Erythroblast (primary cell): ENCODE measurements at regions not wholly inside any gene's neighbourhood (a gene's known extent, or its start where the extent isn't known, plus 50 kb on each side); places are given as distances from the start of the nearest gene placed in this dataset.

Source experiments
- GATA1 ChIP-seq: IDR thresholded peaks from 2 replicates; pipeline ENCODE4 v1.6.1; 2011; ENCODE audit warnings: low read depth, mild to moderate bottlenecking, control low read depth, low read length, moderate library complexity
- POLR2A ChIP-seq: IDR thresholded peaks from 2 replicates; pipeline ENCODE4 v1.6.1; 2011; ENCODE audit warnings: mild to moderate bottlenecking, low read length

DNA sequence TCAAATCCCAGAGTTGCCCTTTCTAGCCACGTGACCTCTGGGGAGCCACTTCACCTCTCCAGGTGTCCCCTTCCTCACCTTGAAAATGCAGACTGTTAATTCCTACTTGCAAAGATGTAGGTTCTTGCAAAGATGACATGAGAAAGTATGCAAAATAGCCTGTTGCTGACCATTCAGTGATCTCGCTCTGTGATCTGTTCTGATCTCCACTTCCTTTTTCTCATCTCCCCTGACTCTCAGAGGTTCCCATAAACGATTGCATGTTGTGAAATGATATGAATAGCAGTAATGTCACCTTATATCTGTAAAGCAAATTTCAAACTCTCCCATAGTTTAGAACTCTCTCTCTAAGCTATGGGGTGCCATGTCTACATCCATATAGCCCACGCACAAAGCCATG, 182.3 kb downstream of the TMEM132E start:
- TF ChIP-seq POLR2A (no peak), GATA1 (no peak)
